ENCODE measurements at regions not wholly inside any gene's neighbourhood (a gene's known extent, or its start where the extent isn't known, plus 50 kb on each side); places are given as distances from the start of the nearest gene placed in this dataset.

DNA sequence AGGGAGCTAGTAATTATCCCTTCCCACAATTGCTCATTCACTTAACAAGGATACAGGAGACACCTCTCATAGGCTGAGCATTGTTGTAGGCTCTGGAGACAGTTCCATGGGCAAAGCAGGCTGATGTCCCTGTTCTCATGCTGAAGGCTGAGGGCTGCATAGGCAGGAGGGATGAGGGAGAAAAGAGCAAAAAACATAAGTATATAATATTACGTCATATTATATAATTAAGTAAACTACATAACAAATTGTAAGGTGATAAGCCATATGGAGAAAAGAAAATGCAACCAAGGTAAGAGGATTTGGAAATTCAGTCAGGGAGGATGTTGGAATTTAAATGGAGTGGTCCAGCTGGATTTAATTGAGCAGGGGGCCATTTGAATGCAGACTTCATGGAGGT, 380.6 kb upstream of the ST6GAL2 start:
- Histone ChIP-seq H3K79me2 (ENCODE audit: insufficient read depth, low read depth) (no peaks in the 10 kb centered on the region), H3K36me3 (ENCODE audit: insufficient read depth) (no peaks in the 10 kb centered on the region), H4K20me1 (ENCODE audit: insufficient read depth) (no peaks in the 10 kb centered on the region), H3K9ac (no peak overlapping the region), H3K4me3 (IDR thresholded peaks at IDR 0.05; ENCODE audit: insufficient read depth, low read depth, low read length) (no peak overlapping the region), H3K4me1 (ENCODE audit: low read depth, poor library complexity, severe bottlenecking) (no peaks in the 10 kb centered on the region), H3K27ac (no peak overlapping the region), H2AFZ (ENCODE audit: low read depth) (no peak overlapping the region), H3K4me2 (no peak overlapping the region), H3K27me3 (ENCODE audit: insufficient read depth, low read depth) (no peaks in the 10 kb centered on the region)
- TF ChIP-seq, protein P1, sequence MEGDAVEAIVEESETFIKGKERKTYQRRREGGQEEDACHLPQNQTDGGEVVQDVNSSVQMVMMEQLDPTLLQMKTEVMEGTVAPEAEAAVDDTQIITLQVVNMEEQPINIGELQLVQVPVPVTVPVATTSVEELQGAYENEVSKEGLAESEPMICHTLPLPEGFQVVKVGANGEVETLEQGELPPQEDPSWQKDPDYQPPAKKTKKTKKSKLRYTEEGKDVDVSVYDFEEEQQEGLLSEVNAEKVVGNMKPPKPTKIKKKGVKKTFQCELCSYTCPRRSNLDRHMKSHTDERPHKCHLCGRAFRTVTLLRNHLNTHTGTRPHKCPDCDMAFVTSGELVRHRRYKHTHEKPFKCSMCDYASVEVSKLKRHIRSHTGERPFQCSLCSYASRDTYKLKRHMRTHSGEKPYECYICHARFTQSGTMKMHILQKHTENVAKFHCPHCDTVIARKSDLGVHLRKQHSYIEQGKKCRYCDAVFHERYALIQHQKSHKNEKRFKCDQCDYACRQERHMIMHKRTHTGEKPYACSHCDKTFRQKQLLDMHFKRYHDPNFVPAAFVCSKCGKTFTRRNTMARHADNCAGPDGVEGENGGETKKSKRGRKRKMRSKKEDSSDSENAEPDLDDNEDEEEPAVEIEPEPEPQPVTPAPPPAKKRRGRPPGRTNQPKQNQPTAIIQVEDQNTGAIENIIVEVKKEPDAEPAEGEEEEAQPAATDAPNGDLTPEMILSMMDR (conservative IDR thresholded peaks at IDR 0.05; ENCODE audit: low read depth, low read length), result no peak

DNA sequence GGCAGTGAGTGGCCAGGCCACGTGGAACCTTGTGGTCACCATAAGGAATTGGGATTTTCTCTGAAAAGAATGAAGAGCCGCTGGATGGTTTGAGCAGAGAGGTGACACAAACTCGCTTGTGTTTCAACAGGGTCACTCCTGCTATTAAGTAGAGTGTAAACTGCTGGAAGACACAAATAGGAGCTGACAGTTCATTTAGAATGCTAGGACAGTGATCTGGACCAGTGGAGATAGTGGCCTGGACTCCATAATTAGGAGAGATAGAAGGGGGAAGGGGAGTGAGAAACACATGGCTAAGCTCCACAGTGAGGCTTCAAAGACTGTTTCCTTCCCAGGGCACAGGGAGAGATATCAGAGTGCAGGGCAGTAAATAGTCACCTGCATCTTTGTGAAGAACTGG, 381.1 kb upstream of the ST6GAL2 start:
- H3K27me3 ChIP-seq (ENCODE audit: insufficient read depth, low read depth), result no peaks in the 10 kb centered on the region
- H3K79me2 ChIP-seq (ENCODE audit: insufficient read depth, low read depth), result no peaks in the 10 kb centered on the region
- H2AFZ ChIP-seq (ENCODE audit: low read depth), result no peak overlapping the region
- no peak overlapping the region for H3K4me2 ChIP-seq
- H3K36me3 ChIP-seq (ENCODE audit: insufficient read depth), result no peaks in the 10 kb centered on the region
- H3K4me1 ChIP-seq (ENCODE audit: low read depth, poor library complexity, severe bottlenecking), result no peaks in the 10 kb centered on the region
- no peak overlapping the region for H3K27ac ChIP-seq
- TF ChIP-seq, protein P1 (conservative IDR thresholded peaks at IDR 0.05; ENCODE audit: low read depth, low read length), result no peak
- no peak overlapping the region for H3K4me3 ChIP-seq (IDR thresholded peaks at IDR 0.05; ENCODE audit: insufficient read depth, low read depth, low read length)
- H4K20me1 ChIP-seq (ENCODE audit: insufficient read depth), result no peaks in the 10 kb centered on the region
- no peak overlapping the region for H3K9ac ChIP-seq

DNA sequence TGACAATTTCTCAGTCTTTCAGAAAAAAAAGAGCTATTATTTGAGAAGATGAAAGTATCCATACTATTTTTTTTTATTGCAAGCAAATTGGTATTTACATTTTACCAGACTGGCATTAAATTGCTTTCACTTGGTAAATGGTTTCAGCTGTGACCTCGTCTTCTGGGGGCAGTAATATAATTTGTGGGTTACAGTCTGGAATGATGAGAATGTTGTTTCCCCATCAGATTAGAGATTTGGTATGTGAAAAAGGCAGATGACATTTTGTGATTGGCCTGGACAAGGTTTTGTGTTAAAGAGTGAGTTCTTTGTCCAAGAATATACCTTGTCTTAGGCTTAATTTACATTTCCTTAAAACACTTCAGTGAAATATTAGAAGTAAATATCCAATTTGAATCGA, 390.1 kb upstream of the ST6GAL2 start:
- Histone ChIP-seq H2AFZ (ENCODE audit: low read depth) (no peak overlapping the region), H3K27me3 (ENCODE audit: insufficient read depth, low read depth) (no peaks in the 10 kb centered on the region), H4K20me1 (ENCODE audit: insufficient read depth) (no peaks in the 10 kb centered on the region), H3K36me3 (ENCODE audit: insufficient read depth) (no peaks in the 10 kb centered on the region), H3K9ac (no peak overlapping the region), H3K4me1 (ENCODE audit: low read depth, poor library complexity, severe bottlenecking) (no peaks in the 10 kb centered on the region), H3K79me2 (ENCODE audit: insufficient read depth, low read depth) (no peaks in the 10 kb centered on the region), H3K4me2 (no peak overlapping the region), H3K4me3 (IDR thresholded peaks at IDR 0.05; ENCODE audit: insufficient read depth, low read depth, low read length) (no peak overlapping the region), H3K27ac (no peak overlapping the region)
- TF ChIP-seq, protein P1 (conservative IDR thresholded peaks at IDR 0.05; ENCODE audit: low read depth, low read length), result no peak

DNA sequence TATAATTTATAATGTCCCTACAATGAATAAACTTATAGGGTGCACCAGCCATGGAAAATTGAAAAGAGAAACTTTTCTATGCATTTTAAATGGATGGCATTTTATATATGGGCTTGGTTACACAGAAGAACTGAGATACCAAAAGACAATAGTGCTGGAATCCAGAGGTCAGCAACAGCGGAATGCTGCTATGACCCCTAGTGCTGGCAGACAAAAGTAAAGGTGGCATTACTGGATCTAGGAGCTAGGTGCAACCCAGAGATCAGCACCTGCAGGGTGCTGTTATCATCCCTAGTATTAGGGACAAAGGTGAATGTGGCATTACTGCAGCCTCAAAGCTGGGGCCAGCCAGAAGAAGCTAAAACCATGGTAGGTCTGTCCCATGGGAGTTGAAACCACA, 392.7 kb upstream of the ST6GAL2 start:
- H3K79me2 ChIP-seq (ENCODE audit: insufficient read depth, low read depth), result no peaks in the 10 kb centered on the region
- no peaks in the 10 kb centered on the region for H3K4me1 ChIP-seq (ENCODE audit: low read depth, poor library complexity, severe bottlenecking)
- H3K27ac ChIP-seq, result no peak overlapping the region
- H3K4me2 ChIP-seq, result no peak overlapping the region
- no peaks in the 10 kb centered on the region for H3K27me3 ChIP-seq (ENCODE audit: insufficient read depth, low read depth)
- H3K9ac ChIP-seq, result no peak overlapping the region
- TF ChIP-seq, protein P1 (conservative IDR thresholded peaks at IDR 0.05; ENCODE audit: low read depth, low read length), result no peak
- no peaks in the 10 kb centered on the region for H4K20me1 ChIP-seq (ENCODE audit: insufficient read depth)
- no peak overlapping the region for H3K4me3 ChIP-seq (IDR thresholded peaks at IDR 0.05; ENCODE audit: insufficient read depth, low read depth, low read length)
- H2AFZ ChIP-seq (ENCODE audit: low read depth), result no peak overlapping the region
- H3K36me3 ChIP-seq (ENCODE audit: insufficient read depth), result no peaks in the 10 kb centered on the region

DNA sequence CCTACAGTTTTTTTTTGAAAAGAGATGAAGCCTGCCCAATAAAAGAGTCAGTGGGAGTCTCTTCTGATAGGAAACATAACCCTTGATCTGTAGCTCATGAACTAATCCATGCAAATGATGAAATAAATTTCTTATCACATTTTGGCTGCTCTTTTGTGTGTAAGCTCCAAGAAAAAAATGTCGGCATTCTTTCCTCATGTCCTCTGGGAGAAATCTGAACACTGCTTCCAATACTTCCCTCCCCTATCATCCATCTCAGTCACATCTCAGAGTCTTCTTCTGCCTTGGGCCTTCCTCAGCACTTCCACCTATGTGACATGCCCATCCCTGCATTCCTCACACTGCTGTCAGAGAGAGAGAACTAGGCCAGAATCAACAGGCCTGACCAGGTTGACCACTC, 395.7 kb upstream of the ST6GAL2 start:
- Histone ChIP-seq H3K9ac (no peak overlapping the region), H3K27ac (no peak overlapping the region), H3K4me1 (ENCODE audit: low read depth, poor library complexity, severe bottlenecking) (no peaks in the 10 kb centered on the region), H3K4me2 (no peak overlapping the region), H4K20me1 (ENCODE audit: insufficient read depth) (no peaks in the 10 kb centered on the region), H3K36me3 (ENCODE audit: insufficient read depth) (no peaks in the 10 kb centered on the region), H3K27me3 (ENCODE audit: insufficient read depth, low read depth) (no peaks in the 10 kb centered on the region), H3K4me3 (IDR thresholded peaks at IDR 0.05; ENCODE audit: insufficient read depth, low read depth, low read length) (no peak overlapping the region), H3K79me2 (ENCODE audit: insufficient read depth, low read depth) (no peaks in the 10 kb centered on the region), H2AFZ (ENCODE audit: low read depth) (no peak overlapping the region)
- TF ChIP-seq, protein P1 (conservative IDR thresholded peaks at IDR 0.05; ENCODE audit: low read depth, low read length), result no peak
